ENCODE measurements at regions not wholly inside any gene's neighbourhood (a gene's known extent, or its start where the extent isn't known, plus 50 kb on each side); places are given as distances from the start of the nearest gene placed in this dataset.

DNA sequence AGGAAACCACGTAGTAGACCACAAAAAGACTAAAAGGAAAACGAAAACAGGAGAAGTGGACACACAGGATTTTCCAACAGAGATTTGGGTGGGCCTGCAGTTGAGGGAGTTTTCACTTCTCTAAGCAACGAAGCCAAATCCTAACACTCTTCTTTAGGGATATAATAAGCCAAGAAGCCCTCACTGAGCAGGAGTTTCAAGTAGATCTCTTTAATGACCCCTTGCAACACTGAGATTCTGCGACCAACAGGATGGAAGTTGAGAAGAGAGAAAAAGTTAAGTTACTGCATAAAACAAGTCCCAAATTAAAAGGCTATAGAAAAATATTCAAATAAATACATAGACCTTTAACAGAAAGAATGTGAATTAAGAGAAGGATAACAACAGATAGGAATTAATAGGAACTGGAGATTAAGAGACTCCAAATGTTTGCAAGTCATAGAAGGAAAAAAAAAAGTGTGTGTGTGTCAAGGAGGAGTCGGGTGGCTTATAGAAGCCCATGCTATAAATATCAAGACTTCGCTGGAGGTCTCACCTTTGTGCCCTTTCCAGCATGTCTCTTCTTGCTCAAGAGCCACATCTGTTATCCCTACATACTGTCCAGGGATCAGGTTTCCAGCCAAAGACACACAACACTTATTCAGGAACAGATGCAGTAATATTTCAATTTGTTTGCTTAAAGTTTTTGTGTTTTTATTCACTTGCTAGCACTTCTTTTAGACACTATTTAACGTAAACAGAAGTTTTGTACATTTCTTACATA, 69.4 kb upstream of the ARHGAP28 start:
- Histone ChIP-seq H4K20me1 (replicated peaks; ENCODE audit: control insufficient read depth, insufficient read depth, low read length) (no peaks in the 10 kb centered on the region), H3K9me3 (replicated peaks; ENCODE audit: control insufficient read depth, insufficient read depth, low read depth, low read length) (no peaks in the 10 kb centered on the region; the same call in 1 of the 2 replicates), H3K27me3 (ENCODE audit: control insufficient read depth in 2 of 2, insufficient read depth in 2 of 2, low read length in 2 of 2) (peaks cover 4 to 29% of the 10 kb centered on the region in 2 experiments; a peak in 4 of 5 replicates), H2AFZ (ENCODE audit: low read depth, low read length) (no peak overlapping the region), H3K9ac (ENCODE audit: insufficient read depth in 1 of 2, low read depth in 2 of 2, low read length in 2 of 2) (no peak overlapping the region), H3K36me3 (ENCODE audit: control insufficient read depth, insufficient read depth, low read length) (no peaks in the 10 kb centered on the region), H3K79me2 (ENCODE audit: control insufficient read depth, insufficient read depth, low read length) (no peaks in the 10 kb centered on the region), H3K4me3 (no peak overlapping the region), H3K9me1 (ENCODE audit: control insufficient read depth, insufficient read depth, low read length) (no peaks in the 10 kb centered on the region), H3K4me1 (replicated peaks in 1 of 2; ENCODE audit: control insufficient read depth in 2 of 2, insufficient read depth in 2 of 2, low read length in 2 of 2) (no peaks in the 10 kb centered on the region), H3K4me2 (ENCODE audit: insufficient read depth, low read length) (no peak overlapping the region), H3K27ac (ENCODE audit: extremely low read depth, low read depth, low read length) (no peak overlapping the region)
- DNase-seq (ENCODE audit: extremely low read depth in 1 of 4, low spot score in 3 of 4) (no peak), FAIRE-seq (no peak), ATAC-seq (no peak)
- WGBS (ENCODE audit: insufficient coverage, low coverage, missing lambda C conversion rate) = 0% methylated on average over 7 of the region's 7 CpGs
- BruUV-seq (replicated peaks) = no TSS peak
- ChIA-PET CTCF (ENCODE audit: low intra/inter-chr PET ratio) (no interaction called here), POLR2A (no interaction called here)
- TF ChIP-seq MEF2A (IDR thresholded peaks at IDR 0.05; ENCODE audit: control insufficient read depth, low read depth, low read length) (no peak), L3MBTL2 (IDR thresholded peaks at IDR 0.05) (no peak), KLF6 (CRISPR knock-in tag; IDR thresholded peaks at IDR 0.05; ENCODE audit: borderline replicate concordance) (no peak), ZNF551 (CRISPR knock-in tag; IDR thresholded peaks at IDR 0.05) (no peak), ZNF780A (CRISPR knock-in tag; IDR thresholded peaks at IDR 0.05) (no peak), PCBP2 (IDR thresholded peaks at IDR 0.05; ENCODE audit: low read depth, low read length, poor library complexity, severe bottlenecking) (no peak), MTF1 (CRISPR knock-in tag; IDR thresholded peaks at IDR 0.05; ENCODE audit: borderline replicate concordance) (no peak), ZNF143 (CRISPR knock-in tag; IDR thresholded peaks at IDR 0.05) (no peak), SMARCA5 (IDR thresholded peaks at IDR 0.05) (no peak), POLR3A (IDR thresholded peaks at IDR 0.05; ENCODE audit: borderline replicate concordance, extremely low read depth, insufficient read depth, insufficient read length) (no peak), CHD4 (IDR thresholded peaks at IDR 0.05; ENCODE audit: insufficient read depth, insufficient replicate concordance, low read depth, low read length, poor library complexity, severe bottlenecking) (no peak)
- TF ChIP-seq, protein P1, sequence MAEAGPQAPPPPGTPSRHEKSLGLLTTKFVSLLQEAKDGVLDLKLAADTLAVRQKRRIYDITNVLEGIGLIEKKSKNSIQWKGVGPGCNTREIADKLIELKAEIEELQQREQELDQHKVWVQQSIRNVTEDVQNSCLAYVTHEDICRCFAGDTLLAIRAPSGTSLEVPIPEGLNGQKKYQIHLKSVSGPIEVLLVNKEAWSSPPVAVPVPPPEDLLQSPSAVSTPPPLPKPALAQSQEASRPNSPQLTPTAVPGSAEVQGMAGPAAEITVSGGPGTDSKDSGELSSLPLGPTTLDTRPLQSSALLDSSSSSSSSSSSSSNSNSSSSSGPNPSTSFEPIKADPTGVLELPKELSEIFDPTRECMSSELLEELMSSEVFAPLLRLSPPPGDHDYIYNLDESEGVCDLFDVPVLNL (CRISPR knock-in tag; IDR thresholded peaks at IDR 0.05; ENCODE audit: low read depth) = no peak
- TF ChIP-seq, protein P2, sequence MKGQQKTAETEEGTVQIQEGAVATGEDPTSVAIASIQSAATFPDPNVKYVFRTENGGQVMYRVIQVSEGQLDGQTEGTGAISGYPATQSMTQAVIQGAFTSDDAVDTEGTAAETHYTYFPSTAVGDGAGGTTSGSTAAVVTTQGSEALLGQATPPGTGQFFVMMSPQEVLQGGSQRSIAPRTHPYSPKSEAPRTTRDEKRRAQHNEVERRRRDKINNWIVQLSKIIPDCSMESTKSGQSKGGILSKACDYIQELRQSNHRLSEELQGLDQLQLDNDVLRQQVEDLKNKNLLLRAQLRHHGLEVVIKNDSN (CRISPR knock-in tag; IDR thresholded peaks at IDR 0.05) = no peak
- in situ Hi-C loops (cut with MboI) (no loop called here), intact Hi-C loops (cut with micrococcal nuclease) (no loop called here)
